Fibroblast of the aortic adventitia (primary cell): ENCODE measurements at regions not wholly inside any gene's neighbourhood (a gene's known extent, or its start where the extent isn't known, plus 50 kb on each side); places are given as distances from the start of the nearest gene placed in this dataset.

Experiments used
- DNase-seq: peaks from one replicate; pipeline ENCODE4 v3.0.0-alpha.2; 2010; ENCODE audit warnings: low read depth
- H3K4me3 ChIP-seq: 2 replicates; pipeline ENCODE4 v1.5.1; 2011; ENCODE audit warnings: low read depth, mild to moderate bottlenecking, control low read depth, low read length, moderate library complexity
- TF ChIP-seq, protein P1 (sequence below): IDR thresholded peaks from 2 replicates; pipeline ENCODE4 v1.5.1; 2011; ENCODE audit warnings: mild to moderate bottlenecking, low read length, control low read depth, inconsistent platforms; ENCODE audit not compliant: insufficient read depth

DNA sequence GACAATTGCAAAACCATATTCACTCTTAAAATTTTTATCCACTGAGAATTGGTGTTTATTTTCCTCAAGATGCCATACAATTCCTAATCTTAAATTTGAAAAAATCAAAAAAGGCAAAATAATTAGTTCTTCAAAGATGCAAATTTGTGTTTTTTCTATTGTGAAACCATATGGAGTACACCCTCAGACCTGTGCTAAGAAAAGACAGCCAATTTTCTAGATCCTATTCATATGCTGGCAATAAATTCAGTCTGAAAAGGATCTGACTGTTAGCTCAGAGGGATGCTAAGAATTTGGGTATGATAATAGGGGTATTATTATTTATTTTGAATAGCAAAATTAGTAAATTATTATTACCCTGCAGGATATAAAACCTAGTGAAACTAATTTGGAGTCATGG, 476.9 kb upstream of the SYT1 start:
- H3K4me3 ChIP-seq: no peak overlapping the region
- DNase-seq: no peak
- TF ChIP-seq, protein P1, sequence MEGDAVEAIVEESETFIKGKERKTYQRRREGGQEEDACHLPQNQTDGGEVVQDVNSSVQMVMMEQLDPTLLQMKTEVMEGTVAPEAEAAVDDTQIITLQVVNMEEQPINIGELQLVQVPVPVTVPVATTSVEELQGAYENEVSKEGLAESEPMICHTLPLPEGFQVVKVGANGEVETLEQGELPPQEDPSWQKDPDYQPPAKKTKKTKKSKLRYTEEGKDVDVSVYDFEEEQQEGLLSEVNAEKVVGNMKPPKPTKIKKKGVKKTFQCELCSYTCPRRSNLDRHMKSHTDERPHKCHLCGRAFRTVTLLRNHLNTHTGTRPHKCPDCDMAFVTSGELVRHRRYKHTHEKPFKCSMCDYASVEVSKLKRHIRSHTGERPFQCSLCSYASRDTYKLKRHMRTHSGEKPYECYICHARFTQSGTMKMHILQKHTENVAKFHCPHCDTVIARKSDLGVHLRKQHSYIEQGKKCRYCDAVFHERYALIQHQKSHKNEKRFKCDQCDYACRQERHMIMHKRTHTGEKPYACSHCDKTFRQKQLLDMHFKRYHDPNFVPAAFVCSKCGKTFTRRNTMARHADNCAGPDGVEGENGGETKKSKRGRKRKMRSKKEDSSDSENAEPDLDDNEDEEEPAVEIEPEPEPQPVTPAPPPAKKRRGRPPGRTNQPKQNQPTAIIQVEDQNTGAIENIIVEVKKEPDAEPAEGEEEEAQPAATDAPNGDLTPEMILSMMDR: no peak

DNA sequence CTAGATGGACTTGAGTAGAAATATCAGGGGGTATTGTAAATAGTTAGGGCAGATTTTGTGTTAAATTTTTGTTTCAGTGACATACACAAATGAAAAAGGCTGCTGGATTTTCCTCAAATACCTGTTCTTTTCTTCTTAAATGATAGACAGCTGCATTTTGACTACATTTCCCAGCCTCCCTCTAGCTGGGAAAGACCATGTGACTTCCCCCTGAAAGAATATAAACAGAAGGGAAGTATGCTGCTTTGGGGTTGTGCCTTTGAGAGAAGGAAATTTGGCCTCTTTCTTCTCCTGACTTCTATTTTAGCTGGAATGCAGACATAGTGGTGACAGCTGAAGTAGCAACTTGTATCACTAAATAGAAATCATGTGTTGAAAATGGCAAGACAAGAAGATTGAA, 476.1 kb upstream of the SYT1 start:
- TF ChIP-seq, protein P1: no peak
- H3K4me3 ChIP-seq: no peak overlapping the region
- DNase-seq: no peak

DNA sequence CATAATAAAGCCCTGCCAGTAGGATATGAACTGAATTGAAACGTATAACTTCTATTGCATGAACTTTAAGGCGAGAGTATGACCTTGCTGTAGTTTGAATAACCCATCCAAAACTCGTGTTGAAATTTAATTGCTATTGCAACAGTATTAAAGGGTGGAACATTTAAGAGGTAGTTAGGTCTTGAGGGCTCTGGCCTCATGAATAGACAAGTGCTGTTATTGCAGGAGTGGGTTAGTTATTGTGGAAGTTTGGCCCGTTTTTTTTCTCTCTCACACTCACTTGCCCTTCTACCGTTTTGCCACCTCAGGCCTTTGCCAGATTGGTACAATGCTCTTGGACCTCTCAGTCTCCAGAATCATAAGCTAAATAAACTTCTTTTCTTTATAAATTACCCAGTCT, 473.7 kb upstream of the SYT1 start:
- DNase-seq: no peak
- H3K4me3 ChIP-seq: no peak overlapping the region
- TF ChIP-seq, protein P1: no peak

DNA sequence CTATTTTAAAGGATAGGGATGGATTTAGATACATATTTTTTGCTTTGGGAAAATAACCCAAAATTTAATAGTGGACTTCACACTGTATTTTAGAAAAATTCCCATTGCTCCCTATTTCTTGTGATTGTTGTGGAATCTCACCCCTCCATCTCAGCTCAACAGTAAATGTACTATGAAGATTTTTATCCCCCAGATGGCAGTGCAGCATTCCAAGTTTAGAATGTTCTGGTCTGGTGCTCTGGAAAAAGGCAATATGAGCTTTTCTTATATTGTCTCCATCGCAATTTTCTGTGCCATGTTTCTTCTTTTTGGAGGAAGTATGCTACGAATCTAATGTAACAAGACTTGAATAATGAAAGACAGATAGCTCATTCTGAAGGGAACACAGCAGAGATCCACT, 471.7 kb upstream of the SYT1 start:
- DNase-seq: peak; percentile 67
- no peak overlapping the region for H3K4me3 ChIP-seq
- TF ChIP-seq, protein P1: peak; percentile 36

DNA sequence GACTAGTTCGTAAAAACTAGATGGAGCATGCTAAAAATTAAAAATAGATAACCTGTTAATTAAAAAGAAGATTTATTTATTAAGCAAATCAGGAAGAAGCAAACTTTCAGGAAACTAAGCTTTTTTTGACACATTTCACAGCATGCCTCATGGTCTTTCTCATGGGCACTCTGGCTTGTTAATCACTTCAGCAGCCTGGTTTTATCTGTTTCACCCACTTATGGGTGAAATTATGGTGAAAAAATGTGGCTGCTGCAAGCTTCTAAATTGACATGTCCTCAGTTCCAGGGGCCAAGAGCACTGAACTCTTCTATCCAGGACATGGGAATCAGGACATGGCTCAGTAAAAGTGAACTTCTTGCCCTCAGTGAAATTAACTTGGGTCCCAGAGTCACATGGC, 468.6 kb upstream of the SYT1 start:
- DNase-seq: no peak
- no peak overlapping the region for H3K4me3 ChIP-seq
- TF ChIP-seq, protein P1: no peak

DNA sequence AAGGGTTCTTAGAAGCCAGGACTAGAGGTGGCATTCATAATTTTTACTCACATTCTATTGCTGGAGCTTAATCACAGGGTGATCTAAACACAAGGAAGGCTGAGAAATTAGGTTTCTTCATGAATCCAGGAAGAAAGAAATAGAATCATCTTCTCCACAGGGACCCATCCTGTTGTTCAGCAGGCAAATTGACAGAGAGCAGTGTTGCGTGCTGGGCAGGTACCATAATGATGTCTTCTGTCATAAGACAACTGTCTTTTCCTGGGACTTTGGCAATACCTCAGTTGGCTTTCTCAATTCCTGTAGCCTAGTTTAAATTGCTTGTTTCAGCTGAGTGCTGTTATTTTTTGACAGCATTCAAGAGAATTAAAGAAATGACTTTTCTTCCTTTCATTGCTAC, 468.0 kb upstream of the SYT1 start:
- no peak overlapping the region for H3K4me3 ChIP-seq
- TF ChIP-seq, protein P1: no peak
- no peak for DNase-seq

DNA sequence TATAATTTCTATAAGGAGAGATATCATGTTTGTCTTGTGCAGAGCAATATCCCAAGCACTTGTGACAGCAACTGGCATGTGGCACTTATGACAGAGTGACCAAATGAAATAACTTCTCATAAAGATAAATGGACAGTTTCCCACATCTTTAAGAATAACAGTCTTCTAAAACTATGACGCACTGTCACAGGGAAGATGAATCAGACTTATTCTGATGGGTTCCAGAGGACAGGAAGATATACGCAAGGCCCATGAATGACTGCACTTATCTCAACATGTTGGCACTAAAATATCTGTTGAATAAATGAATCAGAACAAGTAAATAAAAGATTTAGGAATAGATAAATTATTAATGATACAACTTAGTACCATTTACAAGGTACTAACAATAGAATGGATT, 465.8 kb upstream of the SYT1 start:
- peak; percentile 17 for DNase-seq
- TF ChIP-seq, protein P1: no peak
- no peak overlapping the region for H3K4me3 ChIP-seq
